VCaP (cell line): ENCODE measurements at regions not wholly inside any gene's neighbourhood (a gene's known extent, or its start where the extent isn't known, plus 50 kb on each side); places are given as distances from the start of the nearest gene placed in this dataset.
A peak's percentile ranks its signal among the peaks of the same experiment; 100 is the strongest.

Source experiments
- H3K27ac ChIP-seq: fragments of 450-650 bp; 2 replicates; pipeline ENCODE4 v1.5.1; 2017
- TF ChIP-seq, protein P1 (sequence below): fragments of 450-650 bp; conservative IDR thresholded peaks from 2 replicates; pipeline ENCODE4 v1.5.1; 2017; ENCODE audit warnings: mild to moderate bottlenecking, moderate library complexity

DNA sequence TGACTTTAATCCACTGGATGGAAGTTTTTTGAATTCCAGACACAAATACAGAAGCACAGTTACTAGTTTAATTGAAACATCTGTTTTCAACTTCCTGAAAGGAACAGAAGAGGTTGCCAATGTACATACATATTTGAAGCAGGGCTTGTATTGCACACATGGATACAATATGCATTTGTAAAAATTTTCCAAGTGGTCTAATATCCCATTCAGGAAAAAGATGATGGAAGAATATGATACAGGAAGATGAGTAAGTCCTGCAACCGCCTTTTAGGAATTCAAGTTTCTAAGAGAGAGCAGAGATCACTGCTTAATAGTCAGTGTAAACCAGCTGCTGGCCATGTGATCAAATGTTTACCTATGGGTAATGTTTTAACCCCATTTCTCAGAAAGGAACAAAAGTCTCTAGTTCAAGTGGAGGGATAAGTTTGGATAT, 265.4 kb downstream of the TRIB2 start:
- peak overlapping the region; percentile 79; the same call in 1 of the 2 replicates for H3K27ac ChIP-seq
- TF ChIP-seq, protein P1, sequence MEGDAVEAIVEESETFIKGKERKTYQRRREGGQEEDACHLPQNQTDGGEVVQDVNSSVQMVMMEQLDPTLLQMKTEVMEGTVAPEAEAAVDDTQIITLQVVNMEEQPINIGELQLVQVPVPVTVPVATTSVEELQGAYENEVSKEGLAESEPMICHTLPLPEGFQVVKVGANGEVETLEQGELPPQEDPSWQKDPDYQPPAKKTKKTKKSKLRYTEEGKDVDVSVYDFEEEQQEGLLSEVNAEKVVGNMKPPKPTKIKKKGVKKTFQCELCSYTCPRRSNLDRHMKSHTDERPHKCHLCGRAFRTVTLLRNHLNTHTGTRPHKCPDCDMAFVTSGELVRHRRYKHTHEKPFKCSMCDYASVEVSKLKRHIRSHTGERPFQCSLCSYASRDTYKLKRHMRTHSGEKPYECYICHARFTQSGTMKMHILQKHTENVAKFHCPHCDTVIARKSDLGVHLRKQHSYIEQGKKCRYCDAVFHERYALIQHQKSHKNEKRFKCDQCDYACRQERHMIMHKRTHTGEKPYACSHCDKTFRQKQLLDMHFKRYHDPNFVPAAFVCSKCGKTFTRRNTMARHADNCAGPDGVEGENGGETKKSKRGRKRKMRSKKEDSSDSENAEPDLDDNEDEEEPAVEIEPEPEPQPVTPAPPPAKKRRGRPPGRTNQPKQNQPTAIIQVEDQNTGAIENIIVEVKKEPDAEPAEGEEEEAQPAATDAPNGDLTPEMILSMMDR, result no peak

DNA sequence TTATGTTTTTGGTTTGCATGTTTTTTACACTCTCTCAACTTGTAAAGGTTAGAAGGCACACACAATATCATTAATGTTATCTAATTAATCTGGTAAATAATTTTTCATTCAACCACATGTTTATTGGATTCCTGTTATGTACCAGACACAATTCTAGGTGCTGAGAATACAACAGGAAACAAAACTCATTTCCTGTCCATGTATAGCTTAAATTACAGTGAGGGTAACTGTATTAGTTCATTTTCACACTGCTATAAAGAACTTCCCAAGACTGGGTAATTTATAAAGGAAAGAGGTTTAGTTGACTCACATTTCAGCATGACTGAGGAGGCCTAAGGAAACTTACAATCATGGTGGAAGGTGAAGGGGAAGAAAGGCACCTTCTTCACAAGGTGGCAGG, 270.5 kb downstream of the TRIB2 start:
- TF ChIP-seq, protein P1, result no peak
- H3K27ac ChIP-seq, result no peak overlapping the region

DNA sequence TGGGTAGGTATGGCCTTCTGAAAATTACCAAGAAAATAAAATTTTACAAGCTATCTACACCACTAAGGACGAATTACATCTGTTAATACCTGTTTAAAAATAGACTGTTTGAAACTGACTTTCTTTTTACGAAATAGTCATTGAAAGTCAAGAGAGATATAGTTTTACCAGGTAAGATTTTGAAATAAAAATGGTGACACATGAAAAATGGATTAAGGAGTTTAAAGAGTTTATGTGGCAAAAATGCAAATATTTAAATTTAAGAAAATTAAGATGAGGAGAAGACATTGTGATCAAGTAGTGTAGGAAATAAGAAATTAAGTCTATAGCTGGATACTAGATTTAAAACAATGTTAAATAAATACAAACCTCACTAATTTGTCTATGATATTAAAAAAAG, 271.5 kb downstream of the TRIB2 start:
- H3K27ac ChIP-seq, result no peak overlapping the region
- TF ChIP-seq, protein P1, result no peak

DNA sequence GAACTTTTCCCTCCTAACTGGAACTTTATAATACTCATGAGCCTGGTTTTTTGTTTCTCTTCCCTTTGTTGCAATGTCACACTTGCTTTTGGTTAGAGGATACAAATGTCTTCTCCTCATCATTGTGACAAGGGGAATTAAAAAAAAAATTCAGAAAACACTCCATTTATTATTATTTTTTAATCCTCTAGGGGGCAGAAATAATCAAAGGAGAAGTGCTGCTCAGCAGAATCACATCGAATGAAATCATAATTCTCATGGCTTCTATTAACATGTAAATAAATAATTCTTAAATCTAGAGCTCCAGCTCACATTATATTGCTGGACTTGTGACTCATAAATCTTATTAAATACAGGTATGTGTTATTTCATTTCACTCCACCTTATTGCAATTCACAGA, 273.8 kb downstream of the TRIB2 start:
- H3K27ac ChIP-seq, result no peak overlapping the region
- TF ChIP-seq, protein P1, result peak; percentile 42

DNA sequence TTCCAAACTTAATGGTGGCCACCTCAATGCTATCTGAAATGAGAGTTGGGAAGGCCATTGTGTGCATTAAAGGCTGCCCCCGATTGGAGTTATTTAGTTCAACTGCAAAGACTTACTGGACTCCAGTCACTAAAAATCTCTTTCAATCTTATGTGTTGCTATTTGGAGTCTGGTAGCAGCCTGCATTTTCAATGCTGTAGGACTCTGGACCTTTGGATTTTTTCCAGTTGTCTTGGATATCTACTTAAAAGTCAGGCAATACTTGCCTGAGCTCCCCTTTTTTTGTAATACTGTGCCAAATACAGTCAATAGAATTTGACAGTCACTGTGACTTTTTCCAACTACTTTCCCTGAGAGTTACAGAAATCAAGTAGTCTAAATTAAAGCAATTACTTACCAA, 281.9 kb downstream of the TRIB2 start:
- H3K27ac ChIP-seq, result no peak overlapping the region
- TF ChIP-seq, protein P1, result no peak

DNA sequence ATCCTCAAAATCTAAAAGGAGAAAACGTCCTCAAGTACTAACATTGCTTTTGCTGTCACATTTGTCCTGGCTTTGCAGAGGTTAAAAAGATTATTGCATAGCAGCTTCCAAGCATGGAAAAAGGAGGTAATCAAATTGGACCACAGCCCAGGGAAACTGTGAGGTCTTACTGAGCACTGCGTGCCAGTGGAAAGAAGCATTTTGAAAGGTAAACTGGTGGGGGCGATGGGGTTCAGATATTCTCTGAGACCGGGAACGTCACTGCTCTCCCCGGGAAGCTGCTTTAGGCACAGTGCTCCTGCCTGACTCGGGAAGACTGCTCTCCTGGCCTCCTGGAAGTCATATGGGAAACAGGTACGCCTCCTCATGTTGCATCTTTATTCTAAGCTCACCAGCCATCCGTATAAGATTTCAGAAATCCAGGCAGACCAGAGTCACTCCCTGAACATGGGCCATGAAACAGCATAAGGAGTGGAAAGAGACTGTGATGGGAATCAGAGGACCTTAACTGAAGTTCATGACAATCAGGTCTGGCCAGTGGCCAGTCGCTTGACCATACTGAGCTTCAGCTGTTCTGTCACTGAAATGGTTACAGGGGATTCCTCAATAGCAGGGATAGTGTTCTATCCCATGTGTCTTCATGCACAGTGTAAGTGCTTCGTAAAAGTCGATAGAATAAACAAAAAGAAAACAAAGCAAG, 284.1 kb downstream of the TRIB2 start:
- no peak overlapping the region for H3K27ac ChIP-seq
- TF ChIP-seq, protein P1, result no peak

DNA sequence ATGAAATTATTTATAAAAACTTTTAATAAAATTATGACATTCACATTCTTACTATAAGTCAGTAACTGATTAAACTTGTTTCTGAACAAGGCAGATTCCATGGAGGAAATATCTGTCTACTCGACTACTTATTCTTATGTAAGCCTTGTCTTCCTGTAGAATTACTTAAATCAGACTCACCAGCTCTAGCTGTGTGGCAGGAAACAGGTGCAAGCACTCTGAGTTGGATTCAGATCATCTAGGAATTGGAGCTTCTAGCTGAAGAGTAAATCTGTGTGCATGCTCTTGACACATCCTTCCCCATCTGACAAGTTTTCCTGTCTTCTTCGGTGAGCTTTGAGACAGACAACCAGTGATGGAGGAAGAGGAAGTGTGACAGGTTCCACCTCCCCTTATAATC, 284.7 kb downstream of the TRIB2 start:
- TF ChIP-seq, protein P1, result no peak
- H3K27ac ChIP-seq, result no peak overlapping the region
